ENCODE measurements at regions not wholly inside any gene's neighbourhood (a gene's known extent, or its start where the extent isn't known, plus 50 kb on each side); places are given as distances from the start of the nearest gene placed in this dataset.

DNA sequence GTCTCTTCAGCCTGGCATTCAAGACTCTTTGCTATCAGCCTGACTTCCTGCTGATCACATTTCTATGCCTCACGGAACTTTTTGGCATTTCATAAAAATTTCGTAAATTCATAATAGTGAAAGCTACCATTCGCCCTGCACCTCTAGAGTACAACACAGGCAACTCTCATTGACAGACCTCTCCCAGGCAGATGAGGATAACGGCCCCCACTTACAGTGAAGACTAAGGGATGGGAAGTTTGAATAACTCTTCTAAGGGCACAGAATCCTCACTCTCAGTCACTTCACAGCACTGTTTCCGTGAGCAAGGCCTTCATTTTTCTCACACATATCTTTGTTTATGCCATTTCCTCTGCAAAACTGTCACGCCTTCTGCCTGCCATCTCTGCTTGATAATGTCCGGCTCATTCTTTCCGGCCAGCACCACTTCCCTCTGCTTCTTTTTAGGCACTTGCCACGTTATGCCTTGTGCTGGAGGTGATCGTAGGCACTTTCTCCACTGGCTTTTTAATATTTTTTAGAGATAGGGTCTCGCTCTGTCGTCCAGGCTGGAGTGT is 224.1 kb upstream of the HES1 start:
- H3K4me1 ChIP-seq: no peaks in the 10 kb centered on the region
- no peak overlapping the region for H3K4me3 ChIP-seq
- H3K36me3 ChIP-seq (replicated peaks in 1 of 2; ENCODE audit: insufficient read depth in 1 of 2, low read depth in 2 of 2): no peaks in the 10 kb centered on the region
- intact Hi-C loops (cut with DNase I): no loop called here
- no peaks in the 10 kb centered on the region for H3K27me3 ChIP-seq
- H3K9me3 ChIP-seq: no peaks in the 10 kb centered on the region
- 85 to 91% methylated on average over 12 of the region's 12 CpGs for WGBS, 2 donors
- no peak for DNase-seq
- no peak for ATAC-seq
- no peak for TF ChIP-seq CTCF (IDR thresholded peaks at IDR 0.05)
- no peak overlapping the region for H3K27ac ChIP-seq

- Histone ChIP-seq H3K4me3 (no peak overlapping the region), H3K27me3 (no peaks in the 10 kb centered on the region), H3K27ac (no peak overlapping the region), H3K9me3 (no peaks in the 10 kb centered on the region), H3K36me3 (replicated peaks in 1 of 2; ENCODE audit: insufficient read depth in 1 of 2, low read depth in 2 of 2) (no peaks in the 10 kb centered on the region), H3K4me1 (no peaks in the 10 kb centered on the region)
- 100% methylated on average over 2 of the region's 2 CpGs for WGBS, 2 donors
- TF ChIP-seq POLR2A (IDR thresholded peaks at IDR 0.05) (no peak), CTCF (IDR thresholded peaks at IDR 0.05) (no peak)
- intact Hi-C loops (cut with DNase I): no loop called here
- DNase-seq (no peak), ATAC-seq (no peak)
Measured at GRCh38 chr3:193912621-193913178, 223.2 kb upstream of the HES1 start.

DNA sequence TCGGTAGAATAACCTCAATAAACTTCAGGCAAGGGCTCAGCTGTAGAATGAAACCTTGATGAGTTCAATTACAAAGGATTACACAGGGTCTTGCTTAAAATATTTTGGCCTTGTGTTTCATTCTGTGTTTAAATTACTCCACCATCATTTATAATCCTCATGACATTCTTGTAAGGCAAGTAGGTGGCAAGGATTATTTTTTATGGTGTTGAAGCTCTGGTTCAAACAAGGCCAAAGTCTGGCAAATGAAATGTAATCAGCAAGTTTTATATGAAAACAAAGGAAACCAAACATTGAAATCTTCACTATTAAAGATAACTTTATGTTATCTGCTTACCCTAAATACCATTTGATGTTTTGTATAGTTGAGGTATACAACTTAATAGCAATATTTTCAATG is 221.3 kb upstream of the HES1 start:
- ATAC-seq: no peak
- Histone ChIP-seq H3K27ac (no peak overlapping the region), H3K9me3 (no peaks in the 10 kb centered on the region), H3K4me1 (no peaks in the 10 kb centered on the region), H3K4me3 (no peak overlapping the region), H3K36me3 (replicated peaks in 1 of 2; ENCODE audit: insufficient read depth in 1 of 2, low read depth in 2 of 2) (no peaks in the 10 kb centered on the region), H3K27me3 (no peaks in the 10 kb centered on the region)
- DNase-seq: no peak
- intact Hi-C loops (cut with DNase I): no loop called here
- WGBS, 2 donors: 40 to 44% methylated on average over 1 of the region's 1 CpG
- TF ChIP-seq POLR2A (IDR thresholded peaks at IDR 0.05) (no peak), CTCF (IDR thresholded peaks at IDR 0.05) (no peak)

- no peaks in the 10 kb centered on the region for H3K27me3 ChIP-seq
- no peaks in the 10 kb centered on the region for H3K4me1 ChIP-seq
- TF ChIP-seq CTCF (IDR thresholded peaks at IDR 0.05) (no peak), POLR2A (IDR thresholded peaks at IDR 0.05) (no peak)
- H3K36me3 ChIP-seq (replicated peaks in 1 of 2; ENCODE audit: insufficient read depth in 1 of 2, low read depth in 2 of 2): no peaks in the 10 kb centered on the region
- DNase-seq (no peak), ATAC-seq (no peak)
- WGBS, 2 donors: 55 to 63% methylated on average over 4 of the region's 4 CpGs
- H3K9me3 ChIP-seq: no peaks in the 10 kb centered on the region
- intact Hi-C loops (cut with DNase I): no loop called here
- no peak overlapping the region for H3K4me3 ChIP-seq
- no peak overlapping the region for H3K27ac ChIP-seq
Measured at GRCh38 chr3:193915099-193915498, 220.8 kb upstream of the HES1 start.

GRCh38 chr3:193915613-193916012 is 220.3 kb upstream of the HES1 start:
- intact Hi-C loops (cut with DNase I): no loop called here
- no peak overlapping the region for H3K27ac ChIP-seq
- no peak for TF ChIP-seq POLR2A (IDR thresholded peaks at IDR 0.05)
- TF ChIP-seq CTCF (IDR thresholded peaks at IDR 0.05): no peak
- H3K4me3 ChIP-seq: no peak overlapping the region
- H3K4me1 ChIP-seq: no peaks in the 10 kb centered on the region
- no peaks in the 10 kb centered on the region for H3K9me3 ChIP-seq
- ATAC-seq (no peak), DNase-seq (no peak)
- H3K36me3 ChIP-seq (replicated peaks in 1 of 2; ENCODE audit: insufficient read depth in 1 of 2, low read depth in 2 of 2): no peaks in the 10 kb centered on the region
- H3K27me3 ChIP-seq: no peaks in the 10 kb centered on the region
